ENCODE measurements at regions not wholly inside any gene's neighbourhood (a gene's known extent, or its start where the extent isn't known, plus 50 kb on each side); places are given as distances from the start of the nearest gene placed in this dataset.
A peak's percentile ranks its signal among the peaks of the same experiment; 100 is the strongest.

DNA sequence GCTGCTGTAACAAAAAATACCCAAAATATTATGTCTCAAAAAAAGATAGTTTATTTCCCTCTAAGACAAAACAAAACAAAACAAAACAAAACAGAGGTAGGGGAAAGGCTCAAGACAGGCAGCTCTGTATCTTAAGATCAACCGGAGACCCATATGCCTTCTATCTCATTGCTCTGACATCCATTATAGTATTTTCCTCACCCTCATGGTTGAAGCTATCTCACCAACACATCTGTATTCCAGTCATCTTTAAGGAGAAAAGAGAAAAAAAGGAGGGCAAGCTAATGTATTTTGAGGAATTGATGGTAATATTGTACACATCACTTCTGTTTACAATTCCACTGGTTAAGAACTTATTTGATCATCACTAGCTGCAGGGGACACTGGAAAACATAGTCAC is 239.7 kb downstream of the ICOS start:
- Histone ChIP-seq H3K27ac (no peak overlapping the region), H3K27me3 (no peaks in the 10 kb centered on the region), H3K4me1 (no peaks in the 10 kb centered on the region), H3K36me3 (no peaks in the 10 kb centered on the region), H3K4me3 (no peak overlapping the region), H3K9me3 (no peaks in the 10 kb centered on the region)
- intact Hi-C loops (cut with DNase I; ENCODE audit: low total_unique reads) (no loop called here), in situ Hi-C loops (cut with MboI; ENCODE audit: low pct_ligation_motif_present in 1 of 4, low pct_unique_long_range_greater_than_20kb in 1 of 4, low sequenced_read_pairs in 3 of 4) (no loop called here)
- TF ChIP-seq POLR2A (IDR thresholded peaks at IDR 0.05) (no peak), POLR2AphosphoS5 (IDR thresholded peaks at IDR 0.05) (no peak), CTCF (IDR thresholded peaks at IDR 0.05) (no peak), EP300 (IDR thresholded peaks at IDR 0.05; ENCODE audit: low read depth) (no peak)
- DNase-seq = no peak
- WGBS, 2 donors (ENCODE audit: low coverage in 1 of 2) = 98 to 100% methylated on average over 1 of the region's 1 CpG

DNA sequence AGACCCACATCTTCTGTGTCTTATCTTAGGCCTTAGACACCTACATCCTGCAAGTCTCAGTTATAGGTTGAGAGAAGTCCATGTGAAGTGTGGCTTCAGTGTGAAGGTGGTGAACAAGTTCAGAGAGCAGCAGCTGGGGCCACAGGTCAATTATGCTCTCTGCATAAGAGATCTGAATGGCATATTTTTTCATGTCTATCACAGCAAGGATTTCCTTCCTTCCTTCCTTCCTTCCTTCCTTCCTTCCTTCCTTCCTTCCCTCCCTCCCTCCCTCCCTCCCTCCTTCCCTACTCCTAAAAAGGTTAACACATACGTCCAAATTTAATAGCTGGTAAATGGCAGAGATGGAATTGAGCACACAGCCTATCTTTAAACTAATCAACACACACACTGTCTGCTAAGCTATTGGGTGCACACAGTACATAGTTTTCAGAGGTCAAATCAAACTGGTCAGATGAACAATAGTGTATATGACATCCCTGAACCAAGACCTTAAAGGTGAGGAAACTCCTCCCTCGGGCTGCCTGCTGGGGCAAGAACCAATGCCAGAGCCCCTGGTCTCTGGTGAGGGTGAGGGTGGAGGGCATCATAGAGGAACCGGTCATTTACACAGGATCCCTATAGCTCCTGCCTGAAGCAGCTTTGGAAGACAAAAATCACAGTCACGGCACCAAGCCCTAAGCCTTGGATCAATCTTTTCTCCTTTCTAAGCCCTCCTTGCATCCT is 240.9 kb downstream of the ICOS start:
- Histone ChIP-seq H3K4me3 (no peak overlapping the region), H3K9me3 (no peaks in the 10 kb centered on the region), H3K27ac (no peak overlapping the region), H3K36me3 (no peaks in the 10 kb centered on the region), H3K27me3 (no peaks in the 10 kb centered on the region), H3K4me1 (no peaks in the 10 kb centered on the region)
- no peak for DNase-seq
- TF ChIP-seq EP300 (IDR thresholded peaks at IDR 0.05; ENCODE audit: low read depth) (no peak), POLR2A (IDR thresholded peaks at IDR 0.05) (no peak)
- in situ Hi-C loops (cut with MboI; ENCODE audit: low pct_ligation_motif_present in 1 of 4, low pct_unique_long_range_greater_than_20kb in 1 of 4, low sequenced_read_pairs in 3 of 4) (no loop called here), intact Hi-C loops (cut with DNase I; ENCODE audit: low total_unique reads) (no loop called here)
- WGBS, 2 donors (ENCODE audit: low coverage in 1 of 2) = 85% methylated on average over 4 of the region's 4 CpGs; no CpG with 5 or more reads in 1 of the 2 donors

DNA sequence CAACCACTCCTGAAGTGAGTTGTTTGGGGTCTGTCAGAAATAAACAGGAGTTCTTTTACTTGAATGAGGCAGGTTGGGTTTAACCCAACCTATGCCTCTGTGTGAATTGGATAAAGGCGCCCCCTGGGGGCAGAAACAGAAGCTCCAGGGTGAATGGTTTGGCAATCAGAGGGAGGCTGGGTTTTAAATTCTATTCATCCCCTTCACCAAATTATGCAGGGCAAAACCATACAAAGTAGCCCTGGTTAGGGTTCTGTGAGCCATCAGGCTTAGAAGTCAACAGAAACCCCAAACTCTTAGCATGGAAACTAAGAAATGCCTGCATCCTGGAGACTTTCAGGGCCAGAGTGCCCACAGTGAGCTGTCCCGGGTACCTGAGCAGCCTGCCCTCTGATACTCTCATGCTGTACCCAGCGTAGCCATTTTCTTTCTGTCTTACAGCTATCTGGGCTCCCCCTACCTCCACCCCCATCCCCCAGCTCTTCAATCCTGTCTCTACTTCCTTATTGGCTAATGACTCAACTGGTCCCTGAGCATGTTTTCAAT is 241.5 kb downstream of the ICOS start:
- H3K4me3 ChIP-seq = no peak overlapping the region
- intact Hi-C loops (cut with DNase I; ENCODE audit: low total_unique reads) = no loop called here
- in situ Hi-C loops (cut with MboI; ENCODE audit: low pct_ligation_motif_present in 1 of 4, low pct_unique_long_range_greater_than_20kb in 1 of 4, low sequenced_read_pairs in 3 of 4) = no loop called here
- no peaks in the 10 kb centered on the region for H3K4me1 ChIP-seq
- no peaks in the 10 kb centered on the region for H3K27me3 ChIP-seq
- H3K27ac ChIP-seq = no peak overlapping the region
- H3K36me3 ChIP-seq = no peaks in the 10 kb centered on the region
- no peaks in the 10 kb centered on the region for H3K9me3 ChIP-seq
- WGBS, 2 donors (ENCODE audit: low coverage in 1 of 2) = 0 to 53% methylated on average over 1 to 3 of the region's 3 CpGs
- no peak for TF ChIP-seq EP300 (IDR thresholded peaks at IDR 0.05; ENCODE audit: low read depth)
- TF ChIP-seq CTCF (IDR thresholded peaks at IDR 0.05) = peak; percentile 56 to 67 (median 62)
- no peak for TF ChIP-seq POLR2AphosphoS5 (IDR thresholded peaks at IDR 0.05)
- TF ChIP-seq POLR2A (IDR thresholded peaks at IDR 0.05) = no peak
- peak; percentile 57 for DNase-seq

GRCh38 chr2:204180649-204181048 is 244.1 kb downstream of the ICOS start:
- TF ChIP-seq POLR2A (IDR thresholded peaks at IDR 0.05) = no peak
- TF ChIP-seq POLR2AphosphoS5 (IDR thresholded peaks at IDR 0.05) = no peak
- TF ChIP-seq EP300 (IDR thresholded peaks at IDR 0.05; ENCODE audit: low read depth) = no peak
- TF ChIP-seq CTCF (IDR thresholded peaks at IDR 0.05) = no peak
- Histone ChIP-seq H3K36me3 (no peaks in the 10 kb centered on the region), H3K4me1 (no peaks in the 10 kb centered on the region), H3K4me3 (no peak overlapping the region), H3K9me3 (no peaks in the 10 kb centered on the region), H3K27me3 (no peaks in the 10 kb centered on the region), H3K27ac (no peak overlapping the region)
- intact Hi-C loops (cut with DNase I; ENCODE audit: low total_unique reads) (no loop called here), in situ Hi-C loops (cut with MboI; ENCODE audit: low pct_ligation_motif_present in 1 of 4, low pct_unique_long_range_greater_than_20kb in 1 of 4, low sequenced_read_pairs in 3 of 4) (no loop called here)
- DNase-seq = no peak
- WGBS, 2 donors (ENCODE audit: low coverage in 1 of 2) = 50% methylated on average over 1 of the region's 1 CpG; no CpG with 5 or more reads in 1 of the 2 donors
